ENCODE measurements at regions not wholly inside any gene's neighbourhood (a gene's known extent, or its start where the extent isn't known, plus 50 kb on each side); places are given as distances from the start of the nearest gene placed in this dataset.

DNA sequence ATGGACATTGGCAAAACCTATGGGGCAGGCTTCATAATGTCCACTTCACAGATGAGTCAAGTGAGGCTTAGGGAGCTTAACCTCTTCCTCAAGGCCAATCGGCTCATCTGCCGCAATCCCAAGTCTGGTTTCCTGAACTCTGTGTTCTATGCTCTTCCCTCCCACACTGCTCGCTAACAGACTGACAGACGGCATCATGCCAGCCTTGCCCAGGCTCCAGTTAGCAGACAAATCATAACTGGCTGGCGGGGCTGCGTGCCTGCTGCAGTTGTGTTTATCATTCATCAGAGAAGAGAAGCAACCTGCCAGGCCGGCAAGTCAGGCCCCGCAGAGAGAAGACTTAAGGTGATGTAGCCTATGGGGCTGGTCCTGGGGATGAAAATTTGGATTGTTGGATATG lies 216.2 kb upstream of the ASIC2 start:
- no TSS peak for BruUV-seq (replicated peaks)
- TF ChIP-seq FOS (IDR thresholded peaks at IDR 0.05; ENCODE audit: borderline replicate concordance, insufficient read depth, low read length) (no peak), GATA2 (IDR thresholded peaks at IDR 0.05; ENCODE audit: insufficient read depth, insufficient read length, low read depth, low read length) (no peak), JUN (IDR thresholded peaks at IDR 0.05; ENCODE audit: borderline replicate concordance, insufficient read depth, insufficient read length, low read depth) (no peak), MYC (IDR thresholded peaks at IDR 0.05; ENCODE audit: low read depth, low read length) (no peak), POLR2AphosphoS5 (IDR thresholded peaks at IDR 0.05; ENCODE audit: insufficient read depth, low read depth, low read length) (no peak), EZH2 (IDR thresholded peaks at IDR 0.05; ENCODE audit: borderline replicate concordance, low read depth, low read length, severe bottlenecking) (no peak), POLR2A (IDR thresholded peaks at IDR 0.05; ENCODE audit: low read depth, low read length) (no peak)
- TF ChIP-seq, protein P1, sequence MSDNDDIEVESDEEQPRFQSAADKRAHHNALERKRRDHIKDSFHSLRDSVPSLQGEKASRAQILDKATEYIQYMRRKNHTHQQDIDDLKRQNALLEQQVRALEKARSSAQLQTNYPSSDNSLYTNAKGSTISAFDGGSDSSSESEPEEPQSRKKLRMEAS (IDR thresholded peaks at IDR 0.05; ENCODE audit: insufficient read depth, insufficient read length) = no peak
- TF ChIP-seq, protein P2, sequence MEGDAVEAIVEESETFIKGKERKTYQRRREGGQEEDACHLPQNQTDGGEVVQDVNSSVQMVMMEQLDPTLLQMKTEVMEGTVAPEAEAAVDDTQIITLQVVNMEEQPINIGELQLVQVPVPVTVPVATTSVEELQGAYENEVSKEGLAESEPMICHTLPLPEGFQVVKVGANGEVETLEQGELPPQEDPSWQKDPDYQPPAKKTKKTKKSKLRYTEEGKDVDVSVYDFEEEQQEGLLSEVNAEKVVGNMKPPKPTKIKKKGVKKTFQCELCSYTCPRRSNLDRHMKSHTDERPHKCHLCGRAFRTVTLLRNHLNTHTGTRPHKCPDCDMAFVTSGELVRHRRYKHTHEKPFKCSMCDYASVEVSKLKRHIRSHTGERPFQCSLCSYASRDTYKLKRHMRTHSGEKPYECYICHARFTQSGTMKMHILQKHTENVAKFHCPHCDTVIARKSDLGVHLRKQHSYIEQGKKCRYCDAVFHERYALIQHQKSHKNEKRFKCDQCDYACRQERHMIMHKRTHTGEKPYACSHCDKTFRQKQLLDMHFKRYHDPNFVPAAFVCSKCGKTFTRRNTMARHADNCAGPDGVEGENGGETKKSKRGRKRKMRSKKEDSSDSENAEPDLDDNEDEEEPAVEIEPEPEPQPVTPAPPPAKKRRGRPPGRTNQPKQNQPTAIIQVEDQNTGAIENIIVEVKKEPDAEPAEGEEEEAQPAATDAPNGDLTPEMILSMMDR (IDR thresholded peaks at IDR 0.05; ENCODE audit: extremely low read depth in 1 of 2, insufficient read depth in 1 of 2, low read depth in 1 of 2, low read length in 2 of 2) = no peak
- dilution Hi-C loops (cut with MboI; ENCODE audit: extremely low pct_ligation_motif_present, low sequenced_read_pairs) = no loop called here
- H3K4me3 ChIP-seq (replicated peaks in 1 of 3; ENCODE audit: insufficient read depth in 1 of 3, low read depth in 1 of 3, low read length in 3 of 3) = no peak overlapping the region
- no peak overlapping the region for H3K27ac ChIP-seq (ENCODE audit: insufficient read depth, low read depth, low read length)
- no peak overlapping the region for H3K4me2 ChIP-seq (ENCODE audit: insufficient read depth, low read length)
- no peak overlapping the region for H3K9ac ChIP-seq (replicated peaks; ENCODE audit: extremely low read depth, insufficient read depth, low read length)
- intact Hi-C loops (cut with micrococcal nuclease) = no loop called here
- no peak for DNase-seq (ENCODE audit: low read depth, low spot score)
- H3K36me3 ChIP-seq (ENCODE audit: control insufficient read depth in 2 of 2, extremely low read depth in 1 of 2, insufficient read depth in 2 of 2, low read length in 2 of 2) = no peaks in the 10 kb centered on the region
- FAIRE-seq = no peak
- H3K79me2 ChIP-seq (ENCODE audit: control insufficient read depth, insufficient read depth, low read length) = no peaks in the 10 kb centered on the region
- no peaks in the 10 kb centered on the region for H3K9me3 ChIP-seq (replicated peaks; ENCODE audit: control insufficient read depth, insufficient read depth, low read length)
- ChIA-PET POLR2A (no interaction called here), CTCF (no interaction called here)
- no peaks in the 10 kb centered on the region for H3K27me3 ChIP-seq (ENCODE audit: control insufficient read depth in 2 of 2, insufficient read depth in 2 of 2, low read length in 2 of 2)
- H2AFZ ChIP-seq (ENCODE audit: low read depth, low read length) = no peak overlapping the region
- no peaks in the 10 kb centered on the region for H3K4me1 ChIP-seq (ENCODE audit: control insufficient read depth, extremely low read depth, insufficient read depth, low read length)
- no peaks in the 10 kb centered on the region for H3K9me1 ChIP-seq (replicated peaks; ENCODE audit: control insufficient read depth, extremely low read depth, insufficient read depth, low read length)
- H4K20me1 ChIP-seq (replicated peaks; ENCODE audit: control insufficient read depth, extremely low read depth, insufficient read depth, low read length) = no peaks in the 10 kb centered on the region

Measured in endothelial cell of umbilical vein (primary cell).